Fibroblast of peridontal ligament (primary cell): ENCODE measurements at regions not wholly inside any gene's neighbourhood (a gene's known extent, or its start where the extent isn't known, plus 50 kb on each side); places are given as distances from the start of the nearest gene placed in this dataset.
"Not testable (repeated sequence)": the region's sequence is repeated elsewhere in the genome, so short reads cannot be mapped to it uniquely, and the experiment has no call there.

Source experiments
- DNase-seq: peaks from one replicate; pipeline ENCODE4 v3.0.0-alpha.2; 2010; ENCODE audit errors: extremely low read depth

DNA sequence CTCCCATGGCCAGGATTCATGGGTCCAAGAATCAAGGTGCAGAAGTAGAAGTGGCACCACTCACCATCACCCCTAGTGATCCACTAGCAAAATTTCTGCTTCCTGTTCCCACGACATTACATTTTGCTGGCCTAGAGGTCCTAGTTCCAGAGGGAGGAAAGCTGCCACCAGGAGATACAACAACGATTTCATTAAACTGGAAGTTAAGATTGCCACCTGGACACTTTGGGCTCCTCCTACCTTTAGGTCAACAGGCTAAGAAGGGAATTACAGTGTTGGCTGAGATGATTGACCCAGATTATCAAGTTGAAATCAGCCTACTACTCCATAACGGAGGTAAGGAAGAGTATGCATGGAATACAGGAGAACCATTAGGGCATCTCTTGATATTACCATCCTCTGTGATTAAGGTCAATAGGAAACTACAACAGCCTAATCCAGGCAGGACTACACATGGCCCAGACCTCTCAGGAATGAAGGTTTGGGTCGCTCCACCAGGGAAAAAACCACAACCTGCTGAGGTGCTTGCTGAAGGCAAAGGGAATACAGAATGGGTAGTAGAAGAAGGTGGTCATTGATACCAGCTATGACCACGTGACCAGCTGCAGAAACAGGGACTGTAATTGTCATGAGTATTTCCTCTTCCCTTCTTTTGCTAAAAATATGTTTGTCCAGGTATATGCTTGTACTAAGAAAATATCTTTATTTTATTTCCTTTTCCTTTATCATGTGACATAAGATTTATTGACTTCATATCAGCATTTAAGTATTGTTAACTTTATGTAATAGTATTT lies 208.3 kb upstream of the HES1 start:
- not testable (repeated sequence) for DNase-seq

DNA sequence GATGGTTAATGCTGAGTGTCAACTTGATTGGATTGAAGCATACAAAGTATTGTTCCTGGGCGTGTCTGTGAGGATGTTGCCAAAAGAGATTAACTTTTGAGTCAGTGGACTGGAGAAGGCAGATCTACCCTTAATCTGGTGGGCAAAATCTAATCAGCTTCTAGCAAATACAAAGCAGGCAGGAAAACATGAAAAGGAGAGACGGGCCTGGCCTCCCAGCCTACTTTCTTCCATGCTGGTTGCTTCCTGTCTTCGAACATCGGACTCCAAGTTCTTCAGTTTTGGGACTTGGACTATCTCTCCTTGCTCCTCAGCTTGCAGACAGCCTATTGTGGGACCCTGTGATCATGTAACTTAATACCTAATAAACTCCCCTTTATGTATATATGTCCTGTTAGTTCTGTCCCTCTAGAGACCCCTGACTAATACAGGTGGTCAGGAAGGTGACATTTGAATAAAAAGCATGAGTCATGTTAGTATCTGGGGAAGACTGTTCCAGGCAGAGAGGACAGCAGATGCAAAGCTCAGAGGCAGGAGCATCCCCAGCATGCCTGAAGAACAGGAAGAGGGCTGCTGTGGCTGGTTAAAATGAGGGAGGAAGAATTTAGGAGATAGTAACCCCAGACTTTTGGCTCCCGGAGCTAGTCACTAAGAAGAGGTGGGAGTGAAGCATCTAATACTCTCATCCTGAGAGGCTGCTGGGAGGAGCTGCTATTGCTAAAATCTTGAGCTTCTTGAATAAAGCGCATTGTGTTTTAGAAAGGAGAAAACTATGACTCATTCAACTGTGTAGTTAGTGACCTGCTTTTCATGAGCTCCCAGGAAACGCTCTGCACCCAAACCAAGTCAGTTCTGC lies 207.4 kb upstream of the HES1 start:
- no peak for DNase-seq

DNA sequence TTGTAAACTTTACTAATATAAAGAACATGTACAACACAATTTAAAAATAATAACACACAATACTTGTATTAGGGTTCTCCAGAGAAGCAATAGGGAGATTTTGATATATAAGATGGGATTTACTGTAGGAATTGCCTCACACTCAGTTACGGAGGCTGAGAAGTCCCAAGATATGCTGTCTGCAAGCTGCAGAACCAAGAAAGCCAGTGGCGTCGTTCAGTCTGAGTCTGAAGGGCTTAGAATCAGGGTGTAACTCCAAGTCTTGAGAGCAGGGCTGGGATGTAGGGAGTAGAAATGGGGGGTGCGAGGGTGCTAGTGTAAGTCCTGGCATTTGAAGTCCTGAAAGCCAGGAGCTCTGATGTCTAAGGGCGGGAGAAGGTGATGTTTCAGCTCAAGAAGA lies 206.6 kb upstream of the HES1 start:
- no peak for DNase-seq

DNA sequence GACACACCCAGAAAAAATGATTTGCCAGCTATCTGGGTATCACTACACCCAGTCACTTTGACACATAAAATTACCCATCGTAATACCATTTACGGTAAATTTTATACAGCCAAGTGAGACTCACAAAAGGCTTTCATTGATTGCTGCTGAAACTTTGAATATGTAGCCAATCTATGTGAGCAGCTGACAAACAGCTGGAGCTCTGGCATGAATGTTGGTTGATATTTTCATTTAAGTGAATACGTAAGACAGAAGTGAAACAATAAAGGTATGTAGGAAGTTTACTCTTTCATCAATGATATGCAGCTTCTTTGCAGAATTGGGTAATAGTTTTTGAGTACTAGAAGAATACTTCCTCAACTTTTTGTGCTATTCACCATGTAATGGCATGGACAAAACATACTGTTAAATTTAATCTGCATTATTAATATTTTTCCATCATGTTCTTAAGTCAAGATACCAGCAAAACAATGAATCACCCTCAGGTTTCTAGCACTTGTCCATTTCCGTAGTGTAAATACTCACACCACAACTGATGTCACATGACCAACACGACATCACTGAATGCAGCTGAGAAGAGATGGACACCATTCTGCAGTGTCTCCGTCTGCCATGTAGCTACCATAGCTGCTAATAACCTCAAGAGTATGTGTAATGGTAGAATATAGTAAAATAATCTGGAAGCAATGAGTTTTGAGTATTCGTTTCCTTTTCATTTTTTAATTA lies 205.9 kb upstream of the HES1 start:
- DNase-seq, result no peak

DNA sequence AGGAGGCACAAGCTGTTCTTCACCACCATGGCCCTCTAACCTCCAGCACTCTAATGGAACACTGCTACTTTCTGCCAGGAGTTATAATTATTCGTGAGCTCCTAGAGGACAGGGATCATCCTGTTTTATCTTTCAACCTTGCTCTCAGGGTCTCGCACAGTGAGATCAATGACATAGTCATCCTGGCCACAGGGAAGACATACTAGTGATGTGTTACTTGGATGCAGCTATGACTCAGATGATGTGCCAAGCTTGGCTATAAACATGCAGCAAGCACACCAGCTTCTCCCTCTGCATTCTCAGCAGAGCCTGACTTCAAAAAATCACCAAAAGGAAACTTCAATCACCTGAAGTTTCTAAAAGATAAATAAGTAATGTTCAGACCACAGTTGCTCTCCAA lies 203.8 kb upstream of the HES1 start:
- no peak for DNase-seq

DNA sequence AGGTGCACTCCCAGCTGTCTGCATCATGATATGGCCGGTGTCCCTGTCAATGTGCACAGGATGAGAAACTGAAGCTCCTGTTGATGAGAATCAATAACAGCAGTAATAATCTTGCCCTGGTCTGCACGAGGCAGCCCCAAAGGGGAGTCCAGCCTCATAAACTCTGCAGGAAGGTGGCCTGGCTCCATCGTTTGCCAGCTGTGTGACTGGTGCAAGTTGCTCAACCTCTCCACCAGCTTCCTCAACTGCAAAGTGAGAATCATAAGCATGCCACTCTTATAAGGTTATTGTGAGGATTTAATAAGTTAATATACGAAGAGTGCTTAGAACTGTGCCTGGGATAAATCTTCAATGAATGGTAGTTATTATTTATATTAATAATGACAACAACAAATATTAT lies 203.4 kb upstream of the HES1 start:
- no peak for DNase-seq

DNA sequence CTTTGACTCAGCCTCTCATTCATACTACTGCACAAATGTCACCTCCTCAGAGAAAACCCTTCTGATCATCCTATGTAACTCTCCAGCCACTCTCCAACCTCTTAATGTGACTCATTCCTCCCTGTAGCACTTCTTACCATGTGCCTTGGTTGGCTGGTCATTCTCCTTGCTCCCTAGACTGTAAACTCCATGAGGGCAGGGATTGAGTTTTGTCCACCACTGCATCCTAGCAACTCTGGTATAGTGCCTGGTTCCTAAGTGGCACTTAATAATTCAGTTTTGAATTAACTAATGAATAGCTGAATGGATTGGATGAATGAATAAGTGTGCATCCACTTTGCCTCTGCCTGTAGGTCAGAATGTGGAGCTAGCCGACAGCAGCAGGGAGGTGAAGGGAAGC lies 202.5 kb upstream of the HES1 start:
- DNase-seq, result no peak

DNA sequence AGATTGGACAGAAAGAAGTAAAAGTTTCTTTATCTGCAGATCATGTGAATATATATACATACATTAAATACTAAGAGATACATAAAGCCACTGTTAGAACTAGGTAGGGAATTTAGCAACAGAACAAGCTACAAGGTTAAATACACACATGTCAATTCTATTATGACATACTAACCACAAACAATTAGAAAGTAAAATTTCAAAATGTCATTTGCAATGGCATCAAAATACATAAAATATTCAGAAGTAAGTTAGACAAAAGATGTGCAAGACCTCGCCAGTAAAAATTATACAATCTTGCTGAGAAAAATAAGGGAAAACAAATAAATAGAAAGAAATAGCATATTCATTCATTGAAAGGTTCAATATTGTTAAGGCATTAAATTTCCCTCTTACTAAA lies 200.0 kb upstream of the HES1 start:
- DNase-seq, result no peak

DNA sequence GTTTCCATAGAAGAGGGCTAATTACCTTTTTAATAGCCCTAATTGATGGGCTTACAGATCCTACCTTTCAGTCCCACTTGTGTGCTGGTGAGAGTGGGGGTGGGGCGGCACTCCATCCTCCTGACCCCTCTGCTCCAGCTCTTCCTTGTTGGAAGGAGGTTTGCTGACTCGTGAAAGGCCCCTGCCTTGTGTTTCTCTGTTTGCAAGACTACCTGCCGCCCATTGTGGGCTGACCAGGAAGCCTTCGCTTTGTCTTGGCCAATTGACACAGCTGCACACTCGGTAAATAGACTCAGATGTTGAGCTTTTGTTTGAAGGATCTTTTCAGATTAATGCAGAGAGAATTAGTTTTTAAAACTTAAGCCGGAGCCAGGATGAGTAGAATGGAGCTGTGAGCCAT lies 197.3 kb upstream of the HES1 start:
- DNase-seq, result no peak

DNA sequence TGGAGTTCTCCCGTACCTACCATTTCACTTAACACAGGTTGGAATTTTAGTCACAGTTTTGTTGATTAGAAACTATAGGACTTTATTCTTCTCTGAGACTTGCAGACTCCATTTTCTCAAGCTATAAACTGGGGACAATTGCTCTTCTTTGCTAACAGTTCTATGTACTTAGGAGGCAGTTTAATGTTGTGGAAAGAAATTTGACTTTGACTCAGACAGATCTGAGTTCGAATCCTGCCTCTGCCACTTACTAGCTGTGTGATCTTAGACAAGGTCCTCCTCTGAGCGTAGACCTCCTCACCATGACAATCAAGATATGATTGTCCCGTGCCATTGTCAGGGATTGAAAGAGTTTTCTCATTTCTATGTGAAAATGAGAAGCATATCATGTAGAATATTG lies 196.4 kb upstream of the HES1 start:
- DNase-seq, result no peak

DNA sequence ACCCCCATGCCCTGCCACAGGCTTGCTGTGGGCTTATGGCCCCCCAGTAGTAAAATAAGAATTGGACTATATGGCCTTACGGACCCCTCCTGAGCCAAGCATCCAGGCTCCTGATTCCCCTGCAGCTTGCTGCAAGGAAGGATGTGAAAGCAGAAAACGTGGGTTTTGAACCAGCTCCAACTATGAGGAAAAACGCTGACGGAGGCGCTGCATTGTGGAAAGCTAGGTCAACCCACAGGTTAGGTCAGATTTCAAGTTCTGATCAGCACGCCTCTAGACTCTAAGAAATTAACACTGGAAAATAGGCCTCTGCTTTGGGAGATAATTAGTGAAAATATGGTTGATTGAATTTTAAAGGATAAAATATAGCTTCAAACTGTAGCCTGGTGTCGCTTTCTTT lies 195.4 kb upstream of the HES1 start:
- no peak for DNase-seq

DNA sequence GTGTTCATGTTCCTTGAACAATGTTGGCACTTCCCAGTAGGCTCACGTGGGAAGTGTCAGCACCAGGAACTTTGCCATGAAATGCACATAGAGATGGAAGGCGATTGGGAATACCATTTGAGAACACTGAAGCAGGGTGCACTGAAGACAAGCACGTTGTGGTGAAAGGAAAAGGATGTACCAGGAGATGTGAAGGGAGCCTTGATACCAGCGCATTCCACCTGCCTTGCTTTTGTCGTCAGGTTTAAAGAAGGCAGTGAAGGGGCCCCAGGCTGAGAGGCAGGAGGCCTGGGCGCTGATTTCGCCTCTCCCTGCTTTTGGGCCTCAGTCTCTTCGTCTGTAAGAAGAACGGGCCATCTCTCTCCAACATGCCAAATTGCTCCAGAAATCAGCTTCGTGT lies 194.5 kb upstream of the HES1 start:
- no peak for DNase-seq

DNA sequence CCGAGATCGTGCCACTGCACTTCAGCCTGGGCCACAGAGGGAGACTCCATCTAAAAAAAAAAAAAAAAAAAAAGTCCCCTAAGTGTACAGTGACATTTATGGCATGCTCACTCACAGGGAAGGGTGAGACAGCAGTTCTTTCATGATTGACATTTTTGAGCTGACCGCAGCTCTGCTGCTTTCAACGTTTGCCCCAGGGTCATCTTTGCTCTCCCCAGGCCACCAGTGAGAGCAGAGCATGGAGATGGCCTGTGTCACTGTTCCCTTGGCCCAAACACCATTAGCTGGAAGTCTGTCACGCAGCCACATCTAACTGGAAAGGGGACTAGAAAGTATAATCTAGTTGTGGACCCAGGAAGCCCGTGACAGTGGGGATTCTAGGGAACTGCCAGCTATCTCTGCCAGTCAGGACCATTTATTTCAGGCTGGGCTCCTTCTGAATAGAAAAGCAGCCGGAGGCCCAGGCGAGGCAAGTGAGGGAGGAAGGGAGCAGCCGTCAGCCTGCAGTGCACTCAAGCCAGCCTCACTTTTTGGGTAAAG lies 193.4 kb upstream of the HES1 start:
- no peak for DNase-seq

DNA sequence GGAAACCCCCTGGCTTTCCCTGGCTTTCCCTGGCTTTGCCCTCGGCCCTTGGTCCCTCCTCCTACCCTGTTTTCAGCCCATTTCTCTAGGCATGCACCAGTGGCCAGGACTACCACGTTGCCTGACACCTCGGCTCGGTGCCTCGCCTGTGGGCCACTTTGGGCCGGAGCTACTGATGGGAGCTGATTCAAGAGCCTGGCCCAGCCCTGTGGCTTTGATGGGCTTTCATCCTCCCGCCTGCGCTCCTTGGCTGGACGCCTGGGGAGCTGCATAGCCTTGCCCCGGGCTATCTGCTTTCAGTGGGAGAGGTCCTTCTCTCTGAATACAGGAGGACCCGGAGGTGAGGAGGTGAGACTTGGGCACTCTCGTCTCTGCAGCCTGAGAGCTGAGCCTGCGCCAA lies 192.7 kb upstream of the HES1 start:
- DNase-seq, result no peak

DNA sequence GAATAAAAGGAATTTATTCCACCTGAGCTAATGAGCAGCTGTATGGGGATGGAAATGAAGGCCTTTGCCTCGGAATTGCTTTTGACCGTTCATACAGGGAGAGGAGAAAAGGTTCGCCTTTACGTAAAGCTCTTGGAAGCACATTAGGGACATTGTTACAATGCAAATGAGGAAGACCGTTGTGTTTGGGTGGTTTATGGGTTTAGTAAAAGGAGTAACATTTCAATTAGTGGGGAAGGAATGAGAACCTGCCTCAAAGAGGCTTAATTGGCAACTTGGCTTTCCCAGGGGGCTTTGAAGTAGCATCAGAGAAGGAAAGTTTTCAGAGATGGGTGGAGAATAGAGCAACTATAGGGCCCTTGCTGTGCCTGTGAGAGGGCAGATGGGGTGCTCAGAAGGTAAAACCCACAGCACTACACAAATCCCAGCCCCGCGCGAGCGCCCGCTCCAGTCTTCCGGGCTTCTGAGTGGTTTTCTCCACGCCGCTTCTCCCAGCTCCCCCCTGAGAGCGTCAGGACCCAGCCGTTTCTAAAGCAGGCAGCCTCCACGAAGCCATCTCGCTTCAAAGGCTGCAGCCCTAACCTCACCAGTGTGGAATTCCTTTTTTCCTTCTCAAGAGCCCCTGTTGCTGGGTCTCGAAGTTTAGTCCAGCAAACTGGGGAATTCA lies 192.0 kb upstream of the HES1 start:
- no peak for DNase-seq

DNA sequence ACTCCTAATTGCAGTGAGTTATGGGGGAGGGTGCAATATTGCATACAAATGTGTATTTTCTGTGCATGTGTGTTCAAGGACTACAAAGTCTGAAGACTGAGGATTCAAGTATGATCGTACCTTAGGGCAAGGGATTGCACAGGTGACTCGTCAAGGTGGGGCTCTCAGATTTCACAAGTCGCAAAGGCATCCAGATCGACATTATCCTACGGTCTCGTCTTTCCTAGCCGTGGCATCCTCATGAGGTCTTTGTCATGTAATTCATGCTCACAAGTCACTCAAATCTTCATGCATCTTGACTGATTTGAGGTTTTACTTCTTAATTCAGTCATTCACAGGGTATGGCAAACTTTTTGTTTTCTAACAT lies 191.4 kb upstream of the HES1 start:
- no peak for DNase-seq

DNA sequence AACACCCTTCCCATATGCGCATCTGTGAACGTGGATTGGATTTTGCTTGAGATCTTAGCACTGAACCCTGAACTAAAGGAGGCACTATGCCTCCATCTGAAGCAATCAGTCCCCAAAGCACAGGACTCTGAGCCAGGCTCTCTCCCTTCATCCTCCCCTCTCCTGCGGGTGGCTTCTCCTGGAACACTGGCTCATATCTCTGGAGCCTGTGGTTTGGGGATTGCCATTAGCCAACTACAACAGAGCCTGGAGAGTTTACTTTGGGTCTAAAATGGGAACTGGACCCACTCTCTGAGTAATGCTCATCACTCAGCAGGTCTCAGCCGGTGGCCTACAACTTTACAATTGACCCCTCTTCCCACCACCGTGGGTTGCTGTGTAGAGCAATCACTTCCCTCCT lies 190.8 kb upstream of the HES1 start:
- no peak for DNase-seq

DNA sequence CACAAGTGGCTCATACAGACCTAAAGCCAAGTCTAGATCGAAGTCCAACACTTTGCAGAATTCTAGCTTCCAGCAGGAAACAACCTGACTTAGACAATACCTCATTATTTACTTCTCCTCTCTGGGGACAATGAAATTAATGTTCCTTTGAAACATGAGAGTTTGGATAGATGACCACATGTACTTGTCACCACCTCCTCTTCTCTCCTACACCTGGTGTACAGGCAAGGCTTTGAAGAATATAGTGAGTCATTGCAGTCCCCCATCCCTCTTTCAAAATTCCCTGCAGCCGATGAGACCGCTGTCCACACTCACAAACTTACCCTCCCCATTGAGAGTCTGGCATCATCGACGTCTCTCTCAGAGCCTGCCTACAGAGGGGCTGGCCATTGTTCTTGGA lies 189.0 kb upstream of the HES1 start:
- no peak for DNase-seq

DNA sequence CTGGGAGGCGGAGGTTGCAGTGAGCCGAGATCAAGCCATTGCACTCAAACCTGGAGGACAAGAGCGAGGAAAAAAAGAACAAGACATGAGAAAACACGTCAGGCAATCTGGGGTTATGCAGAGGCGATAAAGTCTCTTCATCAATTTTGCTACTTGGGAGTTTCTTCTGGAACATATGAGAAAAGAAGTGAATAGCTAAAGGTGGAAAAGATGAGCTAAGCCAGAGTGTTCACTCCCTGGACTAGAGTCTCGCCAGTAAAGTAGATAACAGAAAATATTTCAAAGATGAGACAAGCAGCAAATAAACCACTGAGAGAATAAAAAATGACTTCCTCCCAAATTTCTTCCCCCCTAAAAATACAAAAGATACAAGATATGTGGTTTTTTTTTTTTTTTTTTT lies 188.4 kb upstream of the HES1 start:
- no peak for DNase-seq

DNA sequence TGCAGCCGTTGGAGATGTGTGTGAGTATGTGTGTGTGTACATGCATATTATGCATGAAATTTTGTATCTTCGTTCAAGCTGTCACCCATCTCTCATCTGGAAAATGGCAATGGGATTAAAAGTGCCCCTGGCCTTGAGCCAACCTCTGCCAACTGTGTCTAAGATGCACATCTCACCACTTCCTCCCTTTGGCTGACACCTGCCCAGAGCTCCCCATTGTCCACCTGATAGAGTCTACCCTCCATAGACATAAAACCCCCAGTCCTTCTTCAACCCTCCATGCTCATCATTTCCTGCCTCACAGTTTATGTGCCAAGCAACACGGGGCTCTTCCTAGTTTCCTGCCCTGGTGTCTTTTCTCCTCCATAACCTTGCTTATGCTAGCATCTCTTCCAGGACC lies 187.5 kb upstream of the HES1 start:
- no peak for DNase-seq

DNA sequence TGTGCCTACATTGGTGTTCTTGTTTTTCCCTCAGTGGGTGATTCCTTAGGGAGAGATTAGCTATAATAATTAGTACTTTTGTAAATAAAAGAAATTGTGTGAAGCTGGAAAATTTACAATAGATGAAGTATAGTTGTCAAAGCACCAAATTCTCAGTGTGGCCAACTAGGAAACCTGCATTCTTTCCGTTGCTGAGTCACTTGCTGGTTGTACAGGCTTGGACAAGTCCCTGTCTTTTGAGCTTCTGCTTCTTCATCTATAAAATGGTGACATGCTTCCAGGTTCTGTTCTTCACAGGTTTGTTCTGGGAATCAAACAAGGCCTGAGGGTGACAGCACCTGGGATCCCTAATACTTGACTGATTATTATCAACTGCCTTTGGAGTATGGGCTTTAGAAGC lies 184.1 kb upstream of the HES1 start:
- DNase-seq, result no peak

DNA sequence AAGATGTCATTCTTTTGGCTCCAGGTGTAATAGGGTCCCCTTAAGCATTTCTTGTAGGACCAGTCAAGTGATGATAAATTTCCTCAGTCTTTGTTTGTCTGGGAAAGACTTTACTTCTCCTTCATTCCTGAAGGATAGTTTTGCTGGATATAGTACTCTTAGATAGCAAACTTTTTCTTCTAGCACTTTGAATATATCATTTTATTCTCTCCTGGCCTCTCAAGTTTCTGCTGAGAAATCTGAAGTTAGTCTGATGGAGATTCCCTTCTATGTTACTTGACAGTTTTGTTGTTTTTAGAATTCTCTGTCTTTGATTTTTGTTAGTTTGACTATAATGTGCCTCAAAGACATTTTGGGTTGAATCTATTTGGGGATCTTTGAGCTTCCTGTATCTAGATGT lies 181.2 kb upstream of the HES1 start:
- no peak for DNase-seq
